Stomach (tissue), 4 donors: ENCODE measurements at regions not wholly inside any gene's neighbourhood (a gene's known extent, or its start where the extent isn't known, plus 50 kb on each side); places are given as distances from the start of the nearest gene placed in this dataset.

ENCODE experiments used
- CTCF ChIP-seq, 7 experiments: fragments of 450-650 bp in 4 of 7; fragments of 200-600 bp in 3 of 7; sonication (generic) in 3 of 7; IDR thresholded peaks; one replicate each; pipeline ENCODE4 v1.5.1; 2016 to 2019; ENCODE audit warnings: antibody characterized with exemption in 7 of 7, control low read depth in 2 of 7, mild to moderate bottlenecking in 1 of 7
- EP300 ChIP-seq: sonication (generic); formaldehyde crosslinking; IDR thresholded peaks from one replicate; pipeline ENCODE4 v1.6.1; 2017; ENCODE audit warnings: antibody characterized with exemption
- POLR2AphosphoS5 ChIP-seq, 3 donors: sonication (generic); formaldehyde crosslinking; IDR thresholded peaks; one replicate each; pipeline ENCODE4 v1.6.1; 2016; ENCODE audit warnings: antibody characterized with exemption in 3 of 3

- no peak for TF ChIP-seq CTCF (IDR thresholded peaks at IDR 0.05)
- no peak for TF ChIP-seq POLR2AphosphoS5 (IDR thresholded peaks at IDR 0.05)
- no peak for TF ChIP-seq EP300
These were observed 751.4 kb upstream of the CTNND2 start for GRCh38 chr5:12655675-12656074.
